Testis (tissue), 2 donors: ENCODE measurements at regions not wholly inside any gene's neighbourhood (a gene's known extent, or its start where the extent isn't known, plus 50 kb on each side); places are given as distances from the start of the nearest gene placed in this dataset.

Source experiments
- DNase-seq: peaks from one replicate; pipeline ENCODE4 v3.0.0-alpha.2; 2019
- H3K27ac ChIP-seq, 2 donors: fragments of 200-600 bp; sonication (generic); one replicate each; pipeline ENCODE4 v1.5.1; 2019
- H3K27me3 ChIP-seq: fragments of 200-600 bp; sonication (generic); one replicate; pipeline ENCODE4 v1.5.1; 2019
- H3K36me3 ChIP-seq: fragments of 200-600 bp; sonication (generic); one replicate; pipeline ENCODE4 v1.5.1; 2017; ENCODE audit warnings: low read depth; ENCODE audit errors: missing control alignments
- H3K4me1 ChIP-seq: fragments of 200-600 bp; sonication (generic); one replicate; pipeline ENCODE4 v1.5.1; 2019
- H3K4me3 ChIP-seq, 2 donors: fragments of 200-600 bp; sonication (generic); one replicate each; pipeline ENCODE4 v1.5.1; 2017 to 2019
- H3K9me3 ChIP-seq: fragments of 200-600 bp; sonication (generic); one replicate; pipeline ENCODE4 v1.5.1; 2017
- POLR2A ChIP-seq: fragments of 450-650 bp; IDR thresholded peaks from one replicate; pipeline ENCODE4 v1.6.1; 2017; ENCODE audit warnings: antibody characterized with exemption, mild to moderate bottlenecking, moderate library complexity
- WGBS, 2 donors: methylation state at CpG; one replicate each; pipeline ENCODE4 v1.1.5; 2018; 5-methylcytosine and 5-hydroxymethylcytosine counted together
- intact Hi-C: fragments of 100-400 bp; cut with DNase I; formaldehyde crosslinking; loops from one replicate; pipeline ENCODE4 v1.15.1; 2023; ENCODE audit warnings: low total_unique reads
- TF ChIP-seq, protein P1 (sequence below), 3 experiments: fragments of 450-650 bp in 2 of 3; fragments of 200-600 bp in 1 of 3; sonication (generic) in 1 of 3; IDR thresholded peaks; one replicate each; pipeline ENCODE4 v1.5.1; 2016 to 2019; ENCODE audit warnings: antibody characterized with exemption in 3 of 3, mild to moderate bottlenecking in 2 of 3, moderate library complexity in 1 of 3

DNA sequence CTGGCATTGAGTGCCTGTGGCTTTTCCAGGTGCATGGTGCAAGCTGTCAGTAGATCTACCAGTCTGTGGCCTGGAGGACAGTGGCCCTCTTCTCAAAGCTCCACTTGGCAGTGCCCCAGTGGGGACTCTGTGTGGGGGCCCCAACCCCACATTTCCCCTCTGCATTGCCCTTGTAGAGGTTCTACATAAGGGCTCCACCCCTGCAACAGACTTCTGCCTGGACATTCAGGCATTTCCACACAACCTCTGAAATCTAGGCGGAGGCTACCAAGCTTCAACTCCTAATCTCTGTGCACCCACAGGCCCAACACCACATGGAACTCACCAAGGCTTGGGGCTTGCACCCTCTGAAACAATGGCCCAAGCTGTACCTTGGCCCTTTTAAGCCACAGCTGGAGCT, 102.7 kb upstream of the PLEKHG7 start:
- intact Hi-C loops, result no loop called here
- H3K4me3 ChIP-seq, result no peak overlapping the region
- TF ChIP-seq POLR2A, result no peak
- TF ChIP-seq, protein P1, sequence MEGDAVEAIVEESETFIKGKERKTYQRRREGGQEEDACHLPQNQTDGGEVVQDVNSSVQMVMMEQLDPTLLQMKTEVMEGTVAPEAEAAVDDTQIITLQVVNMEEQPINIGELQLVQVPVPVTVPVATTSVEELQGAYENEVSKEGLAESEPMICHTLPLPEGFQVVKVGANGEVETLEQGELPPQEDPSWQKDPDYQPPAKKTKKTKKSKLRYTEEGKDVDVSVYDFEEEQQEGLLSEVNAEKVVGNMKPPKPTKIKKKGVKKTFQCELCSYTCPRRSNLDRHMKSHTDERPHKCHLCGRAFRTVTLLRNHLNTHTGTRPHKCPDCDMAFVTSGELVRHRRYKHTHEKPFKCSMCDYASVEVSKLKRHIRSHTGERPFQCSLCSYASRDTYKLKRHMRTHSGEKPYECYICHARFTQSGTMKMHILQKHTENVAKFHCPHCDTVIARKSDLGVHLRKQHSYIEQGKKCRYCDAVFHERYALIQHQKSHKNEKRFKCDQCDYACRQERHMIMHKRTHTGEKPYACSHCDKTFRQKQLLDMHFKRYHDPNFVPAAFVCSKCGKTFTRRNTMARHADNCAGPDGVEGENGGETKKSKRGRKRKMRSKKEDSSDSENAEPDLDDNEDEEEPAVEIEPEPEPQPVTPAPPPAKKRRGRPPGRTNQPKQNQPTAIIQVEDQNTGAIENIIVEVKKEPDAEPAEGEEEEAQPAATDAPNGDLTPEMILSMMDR (IDR thresholded peaks at IDR 0.05), result no peak
- no peak for DNase-seq
- H3K27ac ChIP-seq, result no peak overlapping the region
- 100% methylated on average over 1 of the region's 1 CpG for WGBS, 2 donors
- H3K4me1 ChIP-seq, result no peaks in the 10 kb centered on the region
- no peaks in the 10 kb centered on the region for H3K36me3 ChIP-seq
- H3K9me3 ChIP-seq, result no peaks in the 10 kb centered on the region
- H3K27me3 ChIP-seq, result no peaks in the 10 kb centered on the region

DNA sequence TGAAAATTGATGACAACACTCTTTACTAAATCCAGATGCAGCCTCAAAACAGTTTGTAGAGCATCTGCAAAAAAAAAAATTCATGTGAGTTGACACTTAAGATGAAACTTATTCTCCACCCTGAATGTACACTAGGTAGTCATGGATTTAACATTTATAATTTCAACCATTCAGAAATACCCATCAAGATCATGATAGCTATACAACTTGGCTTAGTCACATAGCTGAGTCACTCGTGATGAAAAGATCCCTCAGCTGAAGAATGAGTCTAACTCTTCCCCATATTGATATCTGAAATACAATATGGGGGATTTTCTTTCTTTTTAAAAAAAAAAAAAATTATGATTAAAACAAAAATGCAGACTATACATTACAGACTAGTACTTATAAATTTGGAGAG, 104.8 kb upstream of the PLEKHG7 start:
- Histone ChIP-seq H3K27me3 (no peaks in the 10 kb centered on the region), H3K27ac (no peak overlapping the region), H3K4me3 (no peak overlapping the region), H3K36me3 (no peaks in the 10 kb centered on the region), H3K9me3 (no peaks in the 10 kb centered on the region), H3K4me1 (no peaks in the 10 kb centered on the region)
- TF ChIP-seq, protein P1 (IDR thresholded peaks at IDR 0.05), result no peak
- no peak for TF ChIP-seq POLR2A
- DNase-seq, result no peak
- intact Hi-C loops, result no loop called here
- 79% methylated on average over 1 of the region's 1 CpG for WGBS, 2 donors

DNA sequence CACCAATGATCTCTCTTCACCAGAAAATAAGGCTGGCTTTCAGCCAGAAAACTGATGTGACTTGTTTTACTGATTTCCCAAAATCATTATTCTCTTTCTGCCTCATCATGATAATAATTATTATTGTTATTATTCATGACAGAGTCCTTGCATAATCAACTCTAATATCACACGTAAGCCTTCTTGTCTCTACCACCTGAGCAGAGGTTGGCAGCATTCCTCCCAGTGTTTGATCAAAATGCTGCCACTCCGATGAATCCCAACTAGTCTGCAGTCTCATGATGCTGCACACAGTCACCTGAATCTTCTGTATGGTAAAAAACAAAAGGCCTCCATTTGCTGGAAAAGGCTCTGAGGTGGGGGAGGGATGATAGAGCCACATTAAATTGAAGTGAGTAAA, 105.7 kb upstream of the PLEKHG7 start:
- intact Hi-C loops, result no loop called here
- H3K36me3 ChIP-seq, result no peaks in the 10 kb centered on the region
- H3K4me3 ChIP-seq, result no peak overlapping the region
- DNase-seq, result no peak
- no peaks in the 10 kb centered on the region for H3K27me3 ChIP-seq
- H3K9me3 ChIP-seq, result no peaks in the 10 kb centered on the region
- TF ChIP-seq, protein P1 (IDR thresholded peaks at IDR 0.05), result no peak
- no peak for TF ChIP-seq POLR2A
- WGBS, 2 donors, result 63 to 65% methylated on average over 2 of the region's 2 CpGs
- no peak overlapping the region for H3K27ac ChIP-seq
- no peaks in the 10 kb centered on the region for H3K4me1 ChIP-seq

- no peak overlapping the region for H3K27ac ChIP-seq
- no peak for DNase-seq
- no peaks in the 10 kb centered on the region for H3K27me3 ChIP-seq
- H3K4me3 ChIP-seq, result no peak overlapping the region
- H3K36me3 ChIP-seq, result no peaks in the 10 kb centered on the region
- intact Hi-C loops, result no loop called here
- TF ChIP-seq, protein P1 (IDR thresholded peaks at IDR 0.05), result no peak
- no peak for TF ChIP-seq POLR2A
- H3K4me1 ChIP-seq, result no peaks in the 10 kb centered on the region
- no peaks in the 10 kb centered on the region for H3K9me3 ChIP-seq
- 87 to 89% methylated on average over 7 of the region's 7 CpGs for WGBS, 2 donors
Observed at GRCh38 chr12:92596383-92596782, 106.4 kb upstream of the PLEKHG7 start.

DNA sequence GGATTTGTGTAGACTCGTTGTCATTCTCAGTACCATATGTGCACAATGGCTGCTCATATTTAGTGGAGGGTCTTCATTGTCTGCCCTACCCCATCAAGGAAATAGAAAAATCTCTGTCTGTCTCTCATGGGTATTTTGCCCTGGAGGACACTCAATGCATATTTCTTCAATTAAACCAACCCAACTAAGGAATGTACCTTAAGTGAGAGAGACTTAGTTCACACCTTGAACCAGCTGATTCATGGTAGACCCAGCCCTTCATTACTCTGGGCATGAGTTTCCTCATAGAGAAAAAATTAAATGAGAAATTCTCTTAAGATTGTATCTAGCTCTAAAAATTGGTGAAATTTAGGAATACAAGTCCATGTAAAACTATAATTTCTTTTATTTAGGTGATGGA, 107.1 kb upstream of the PLEKHG7 start:
- no peak for DNase-seq
- H3K36me3 ChIP-seq, result no peaks in the 10 kb centered on the region
- no peaks in the 10 kb centered on the region for H3K27me3 ChIP-seq
- WGBS, 2 donors, result 90 to 100% methylated on average over 1 of the region's 1 CpG
- H3K9me3 ChIP-seq, result no peaks in the 10 kb centered on the region
- no peak overlapping the region for H3K27ac ChIP-seq
- TF ChIP-seq, protein P1 (IDR thresholded peaks at IDR 0.05), result no peak
- no peak for TF ChIP-seq POLR2A
- intact Hi-C loops, result no loop called here
- no peak overlapping the region for H3K4me3 ChIP-seq
- H3K4me1 ChIP-seq, result no peaks in the 10 kb centered on the region
